B cell (primary cell): ENCODE measurements at regions not wholly inside any gene's neighbourhood (a gene's known extent, or its start where the extent isn't known, plus 50 kb on each side); places are given as distances from the start of the nearest gene placed in this dataset.

ENCODE experiments used
- ATAC-seq: fragments of 200-7000 bp; cut with Tn5 transposase; one replicate; pipeline ENCODE4 v1.10.0; 2021; ENCODE audit warnings: low read depth, mild to moderate bottlenecking, moderate number of reproducible peaks, moderate library complexity
- CTCF ChIA-PET: fragments of 350-600 bp; sonication (Branson Sonifier 250); formaldehyde crosslinking; loops from one replicate; lab custom pipeline; 2021; ENCODE audit warnings: antibody characterized with exemption, inconsistent platforms; lab: Charles Lee
- POLR2A ChIA-PET: fragments of 350-600 bp; sonication (Branson Sonifier 250); formaldehyde crosslinking; loops from one replicate; lab custom pipeline; 2021; ENCODE audit warnings: antibody characterized with exemption; lab: Charles Lee
- DNase-seq: peaks from one replicate; pipeline ENCODE4 v3.0.0; 2013
- H2AFZ ChIP-seq: 2 replicates; pipeline ENCODE4 v1.6.1; 2012; ENCODE audit warnings: mild to moderate bottlenecking, low read depth, low read length; ENCODE audit not compliant: insufficient read depth, poor library complexity, severe bottlenecking
- H3K27ac ChIP-seq, 2 donors: 1 replicate in 1 of 2; 2 replicates in 1 of 2; pipeline ENCODE4 v1.5.1; 2012 to 2013; ENCODE audit warnings: low read length in 2 of 2, mild to moderate bottlenecking in 2 of 2, moderate library complexity in 1 of 2
- H3K27me3 ChIP-seq, 4 experiments: fragments of 200-600 bp in 1 of 4; sonication (generic) in 1 of 4; replicated peaks in 1 of 4; 1 replicate in 2 of 4; 2 replicates in 2 of 4; pipeline versions ENCODE4 v1.6.1 to v1.7.0; 2013 to 2016; ENCODE audit warnings: low read length in 3 of 4, mild to moderate bottlenecking in 2 of 4, mixed read lengths in 1 of 4, moderate library complexity in 1 of 4; ENCODE audit not compliant: insufficient read depth in 4 of 4, control insufficient read depth in 3 of 4; ENCODE audit errors: control extremely low read depth in 1 of 4
- H3K36me3 ChIP-seq, 2 experiments: replicated peaks in 1 of 2; 1 replicate in 1 of 2; 2 replicates in 1 of 2; pipeline versions ENCODE4 v1.6.1 to v1.7.1; 2013; ENCODE audit warnings: low read length in 1 of 2; ENCODE audit not compliant: insufficient read depth in 2 of 2, control insufficient read depth in 1 of 2; ENCODE audit errors: control extremely low read depth in 1 of 2, extremely low read depth in 1 of 2
- H3K4me1 ChIP-seq, 2 donors: fragments of 200-600 bp in 1 of 2; sonication (generic) in 1 of 2; 1 replicate in 1 of 2; 2 replicates in 1 of 2; pipeline versions ENCODE4 v1.5.1 to v1.6.1; 2013 to 2017; ENCODE audit warnings: low read length in 2 of 2; ENCODE audit not compliant: control insufficient read depth in 2 of 2, insufficient read depth in 2 of 2
- H3K4me2 ChIP-seq: replicated peaks from 2 replicates; pipeline ENCODE3; 2012; ENCODE audit warnings: mild to moderate bottlenecking, low read depth, low read length; ENCODE audit not compliant: poor library complexity, severe bottlenecking
- H3K4me3 ChIP-seq, 5 experiments: fragments of 200-600 bp in 1 of 5; sonication (generic) in 1 of 5; 1 replicate in 3 of 5; 2 replicates in 2 of 5; pipeline versions ENCODE4 v1.5.1 to v1.7.0; 2011 to 2016; ENCODE audit warnings: low read length in 4 of 5, mild to moderate bottlenecking in 4 of 5, low read depth in 2 of 5, control low read depth in 1 of 5, moderate library complexity in 1 of 5; ENCODE audit not compliant: insufficient read depth in 1 of 5; ENCODE audit errors: control extremely low read depth in 1 of 5, extremely low read depth in 1 of 5
- H3K79me2 ChIP-seq: fragments of 200-600 bp; sonication (generic); one replicate; pipeline ENCODE4 v1.6.0; 2016; ENCODE audit warnings: low read length; ENCODE audit not compliant: control insufficient read depth, insufficient read depth
- H3K9ac ChIP-seq: fragments of 200-600 bp; sonication (generic); 2 replicates; pipeline ENCODE4 v1.6.1; 2017; ENCODE audit warnings: mild to moderate bottlenecking, low read length, moderate library complexity
- H3K9me3 ChIP-seq, 3 donors: one replicate each; pipeline versions ENCODE4 v1.6.1 to v1.7.1; 2013; ENCODE audit warnings: low read length in 2 of 3; ENCODE audit not compliant: control insufficient read depth in 2 of 3, insufficient read depth in 1 of 3; ENCODE audit errors: control extremely low read depth in 1 of 3
- H4K20me1 ChIP-seq: 2 replicates; pipeline ENCODE4 v1.6.0; 2012; ENCODE audit warnings: mild to moderate bottlenecking, low read length; ENCODE audit not compliant: insufficient read depth, control insufficient read depth, poor library complexity, severe bottlenecking
- H3K27ac Mint-ChIP-seq: one replicate; pipeline ENCODE4 v1.8.0; 2021; ENCODE audit warnings: mixed read lengths
- H3K27me3 Mint-ChIP-seq: one replicate; pipeline ENCODE4 v1.8.0; 2021; ENCODE audit warnings: mixed read lengths
- H3K4me1 Mint-ChIP-seq: one replicate; pipeline ENCODE4 v1.8.0; 2021; ENCODE audit warnings: mixed read lengths
- H3K4me3 Mint-ChIP-seq: one replicate; pipeline ENCODE4 v1.8.0; 2021; ENCODE audit warnings: mixed read lengths
- H3K9me3 Mint-ChIP-seq: one replicate; pipeline ENCODE4 v1.8.0; 2022; ENCODE audit warnings: mixed read lengths; ENCODE audit not compliant: insufficient read depth
- CTCF ChIP-seq: fragments of 200-600 bp; IDR thresholded peaks from one replicate; pipeline ENCODE4 v1.8.0; 2022; ENCODE audit warnings: antibody characterized with exemption, mild to moderate bottlenecking
- EZH2 ChIP-seq: IDR thresholded peaks from 2 replicates; pipeline ENCODE4 v1.6.1; 2012; ENCODE audit warnings: borderline replicate concordance, low read depth, mild to moderate bottlenecking, moderate library complexity, low read length; ENCODE audit not compliant: insufficient read depth, poor library complexity, severe bottlenecking
- WGBS: methylation state at CpG from one replicate; pipeline ENCODE4 v1.1.5; 2013; ENCODE audit warnings: missing lambda C conversion rate; ENCODE audit not compliant: insufficient coverage; 5-methylcytosine and 5-hydroxymethylcytosine counted together
- intact Hi-C: fragments of 100-400 bp; cut with micrococcal nuclease; formaldehyde crosslinking; loops from one replicate; pipeline ENCODE4 v1.10.0; 2022

- intact Hi-C loops = no loop called here
- Histone ChIP-seq H4K20me1 (no peaks in the 10 kb centered on the region), H3K27ac (no peak overlapping the region), H3K4me2 (no peak overlapping the region), H3K36me3 (no peaks in the 10 kb centered on the region), H2AFZ (no peak overlapping the region), H3K9me3 (no peaks in the 10 kb centered on the region), H3K9ac (no peak overlapping the region), H3K4me3 (no peak overlapping the region), H3K27me3 (no peaks in the 10 kb centered on the region), H3K4me1 (no peaks in the 10 kb centered on the region), H3K79me2 (no peaks in the 10 kb centered on the region)
- Mint-ChIP-seq H3K27ac (no peak overlapping the region), H3K4me1 (no peaks in the 10 kb centered on the region), H3K9me3 (peaks cover under 1% of the 10 kb centered on the region), H3K4me3 (no peak overlapping the region), H3K27me3 (no peaks in the 10 kb centered on the region)
- WGBS = no CpG with 5 or more reads among the region's 2 CpGs
- ATAC-seq (no peak), DNase-seq (no peak)
- ChIA-PET POLR2A (no interaction called here), CTCF (no interaction called here)
- TF ChIP-seq EZH2 = no peak
- no peak for TF ChIP-seq CTCF
These were observed 1037.9 kb downstream of the ROBO2 start for GRCh38 chr3:78077842-78078241.

GRCh38 chr3:78079514-78079913 is 1039.6 kb downstream of the ROBO2 start:
- no peaks in the 10 kb centered on the region for H3K79me2 ChIP-seq
- DNase-seq (no peak), ATAC-seq (no peak)
- ChIA-PET CTCF (no interaction called here), POLR2A (no interaction called here)
- Mint-ChIP-seq H3K9me3 (peaks cover 5% of the 10 kb centered on the region), H3K4me3 (no peak overlapping the region), H3K27me3 (no peaks in the 10 kb centered on the region), H3K27ac (no peak overlapping the region), H3K4me1 (no peaks in the 10 kb centered on the region)
- H3K27me3 ChIP-seq = no peaks in the 10 kb centered on the region
- no peaks in the 10 kb centered on the region for H3K9me3 ChIP-seq
- H3K27ac ChIP-seq = no peak overlapping the region
- H3K36me3 ChIP-seq = no peaks in the 10 kb centered on the region
- H3K4me3 ChIP-seq = no peak overlapping the region
- no peak for TF ChIP-seq CTCF
- no peak for TF ChIP-seq EZH2
- H3K4me1 ChIP-seq = no peaks in the 10 kb centered on the region
- H2AFZ ChIP-seq = no peak overlapping the region
- H4K20me1 ChIP-seq = no peaks in the 10 kb centered on the region
- no peak overlapping the region for H3K9ac ChIP-seq
- intact Hi-C loops = no loop called here
- no peak overlapping the region for H3K4me2 ChIP-seq
